ENCODE measurements at regions not wholly inside any gene's neighbourhood (a gene's known extent, or its start where the extent isn't known, plus 50 kb on each side); places are given as distances from the start of the nearest gene placed in this dataset.

DNA sequence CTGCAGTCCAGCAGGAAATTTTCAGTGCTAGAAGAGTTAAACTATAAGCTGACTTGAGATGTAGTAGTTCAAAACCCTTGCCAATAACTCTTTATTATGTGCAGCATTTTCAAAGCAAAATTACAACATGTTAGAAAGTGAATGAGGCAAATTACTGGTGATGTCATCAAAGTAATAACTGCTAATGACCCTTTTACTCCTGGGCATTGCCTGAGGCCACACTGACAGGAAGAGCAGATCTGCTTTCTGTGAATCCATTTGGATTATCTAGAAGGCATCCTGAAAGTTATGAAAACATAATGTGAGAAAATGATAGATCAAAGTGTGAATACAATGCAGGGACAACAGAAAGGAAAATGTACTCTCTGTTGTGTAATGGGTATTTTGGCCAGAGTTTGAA is 139.6 kb upstream of the TRIB2 start:
- Histone ChIP-seq H3K36me3 (ENCODE audit: insufficient read depth, insufficient read length, low read length) (no peaks in the 10 kb centered on the region), H3K27me3 (ENCODE audit: insufficient read depth, insufficient read length) (no peaks in the 10 kb centered on the region), H3K9me3 (ENCODE audit: insufficient read depth, low read length) (no peaks in the 10 kb centered on the region), H3K9ac (ENCODE audit: insufficient read length, low read depth) (no peak overlapping the region), H3K4me3 (ENCODE audit: insufficient read length, low read depth) (no peak overlapping the region), H3K4me1 (ENCODE audit: insufficient read depth, insufficient read length) (no peaks in the 10 kb centered on the region)
- DNase-seq (ENCODE audit: low read depth, low spot score): no peak
- TF ChIP-seq SUZ12 (IDR thresholded peaks at IDR 0.05; ENCODE audit: extremely low read depth, insufficient read depth, insufficient read length) (no peak), ZNF274 (IDR thresholded peaks at IDR 0.05; ENCODE audit: low read depth, low read length) (no peak), YY1 (IDR thresholded peaks at IDR 0.05; ENCODE audit: insufficient read depth, insufficient read length) (no peak)

DNA sequence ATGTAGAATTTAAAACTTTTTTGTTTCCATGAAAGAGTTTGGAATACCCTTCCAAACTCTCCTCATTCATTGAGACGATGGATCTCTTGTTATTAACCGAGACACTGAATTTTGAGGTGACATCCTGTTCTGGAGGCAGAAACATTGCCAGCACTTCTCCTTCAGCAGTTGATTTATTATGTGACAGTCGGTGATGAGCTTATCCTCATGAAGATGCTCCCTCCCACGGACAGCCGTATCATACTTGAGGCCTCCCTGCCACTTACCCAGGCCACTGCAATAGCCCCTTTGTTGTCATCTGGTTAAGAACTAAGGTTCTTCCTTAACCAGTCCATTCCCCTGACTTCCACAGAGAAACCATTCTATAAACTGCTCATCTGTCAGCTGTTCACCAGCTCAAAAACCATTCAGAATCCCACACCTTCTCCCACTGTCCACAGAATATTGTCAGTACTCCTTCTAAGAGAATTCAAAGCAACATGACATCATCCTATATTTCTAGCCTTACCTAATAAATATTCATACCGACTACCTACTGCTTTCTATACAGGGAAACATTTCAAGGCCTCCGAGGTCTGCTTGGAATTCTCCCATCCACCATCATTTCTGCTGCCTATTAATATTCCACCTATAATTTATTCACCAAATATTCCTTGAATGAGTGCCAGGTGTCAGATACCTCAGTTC is 139.0 kb upstream of the TRIB2 start:
- TF ChIP-seq ZNF274 (IDR thresholded peaks at IDR 0.05; ENCODE audit: low read depth, low read length): no peak
- TF ChIP-seq SUZ12 (IDR thresholded peaks at IDR 0.05; ENCODE audit: extremely low read depth, insufficient read depth, insufficient read length): no peak
- TF ChIP-seq YY1 (IDR thresholded peaks at IDR 0.05; ENCODE audit: insufficient read depth, insufficient read length): no peak
- Histone ChIP-seq H3K27me3 (ENCODE audit: insufficient read depth, insufficient read length) (no peaks in the 10 kb centered on the region), H3K36me3 (ENCODE audit: insufficient read depth, insufficient read length, low read length) (no peaks in the 10 kb centered on the region), H3K9ac (ENCODE audit: insufficient read length, low read depth) (no peak overlapping the region), H3K9me3 (ENCODE audit: insufficient read depth, low read length) (no peaks in the 10 kb centered on the region), H3K4me3 (ENCODE audit: insufficient read length, low read depth) (no peak overlapping the region), H3K4me1 (ENCODE audit: insufficient read depth, insufficient read length) (no peaks in the 10 kb centered on the region)
- no peak for DNase-seq (ENCODE audit: low read depth, low spot score)

DNA sequence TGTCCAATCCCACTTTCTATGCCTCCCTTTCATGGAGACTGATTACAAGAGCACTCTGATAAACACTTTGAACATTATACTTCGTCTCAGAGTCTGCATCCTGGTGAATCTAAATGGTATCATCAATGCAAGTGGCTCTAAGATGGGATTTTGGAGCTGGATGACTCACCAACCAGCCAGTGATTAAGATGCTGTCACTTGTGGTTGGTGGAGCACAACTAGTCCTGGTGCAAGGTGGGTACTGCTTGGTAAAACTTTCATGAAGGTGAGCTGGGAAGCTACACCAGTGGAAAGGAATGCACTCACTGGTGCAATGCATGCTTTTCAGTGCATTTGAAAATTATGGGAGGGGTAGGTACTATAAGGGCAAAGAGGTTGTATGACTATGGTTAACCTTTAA is 137.7 kb upstream of the TRIB2 start:
- Histone ChIP-seq H3K4me1 (ENCODE audit: insufficient read depth, insufficient read length) (no peaks in the 10 kb centered on the region), H3K9ac (ENCODE audit: insufficient read length, low read depth) (no peak overlapping the region), H3K27me3 (ENCODE audit: insufficient read depth, insufficient read length) (no peaks in the 10 kb centered on the region), H3K36me3 (ENCODE audit: insufficient read depth, insufficient read length, low read length) (no peaks in the 10 kb centered on the region), H3K9me3 (ENCODE audit: insufficient read depth, low read length) (no peaks in the 10 kb centered on the region), H3K4me3 (ENCODE audit: insufficient read length, low read depth) (no peak overlapping the region)
- no peak for TF ChIP-seq SUZ12 (IDR thresholded peaks at IDR 0.05; ENCODE audit: extremely low read depth, insufficient read depth, insufficient read length)
- no peak for TF ChIP-seq YY1 (IDR thresholded peaks at IDR 0.05; ENCODE audit: insufficient read depth, insufficient read length)
- no peak for TF ChIP-seq ZNF274 (IDR thresholded peaks at IDR 0.05; ENCODE audit: low read depth, low read length)
- no peak for DNase-seq (ENCODE audit: low read depth, low spot score)

DNA sequence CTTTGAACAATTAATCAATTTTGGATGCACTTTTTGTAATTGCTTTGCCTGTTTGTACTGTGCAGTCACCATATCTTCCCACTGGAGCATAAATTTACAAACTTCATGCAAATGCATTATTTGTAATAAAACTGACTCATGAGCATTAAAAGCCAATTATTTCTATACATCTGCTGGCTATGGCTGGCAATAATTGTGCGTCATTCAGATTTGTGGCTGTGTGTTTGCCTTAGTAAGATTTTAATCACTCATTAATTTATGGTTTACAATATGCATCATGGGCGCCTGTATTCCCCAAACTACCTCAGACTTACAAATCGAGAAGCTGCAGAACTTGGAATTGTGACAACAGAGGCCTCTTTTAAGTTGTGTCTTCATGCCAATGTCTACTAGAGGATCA is 132.4 kb upstream of the TRIB2 start:
- Histone ChIP-seq H3K4me1 (ENCODE audit: insufficient read depth, insufficient read length) (no peaks in the 10 kb centered on the region), H3K27me3 (ENCODE audit: insufficient read depth, insufficient read length) (no peaks in the 10 kb centered on the region), H3K9ac (ENCODE audit: insufficient read length, low read depth) (no peak overlapping the region), H3K9me3 (ENCODE audit: insufficient read depth, low read length) (no peaks in the 10 kb centered on the region), H3K4me3 (ENCODE audit: insufficient read length, low read depth) (no peak overlapping the region), H3K36me3 (ENCODE audit: insufficient read depth, insufficient read length, low read length) (no peaks in the 10 kb centered on the region)
- DNase-seq (ENCODE audit: low read depth, low spot score): no peak
- TF ChIP-seq ZNF274 (IDR thresholded peaks at IDR 0.05; ENCODE audit: low read depth, low read length): no peak
- TF ChIP-seq SUZ12 (IDR thresholded peaks at IDR 0.05; ENCODE audit: extremely low read depth, insufficient read depth, insufficient read length): no peak
- no peak for TF ChIP-seq YY1 (IDR thresholded peaks at IDR 0.05; ENCODE audit: insufficient read depth, insufficient read length)

DNA sequence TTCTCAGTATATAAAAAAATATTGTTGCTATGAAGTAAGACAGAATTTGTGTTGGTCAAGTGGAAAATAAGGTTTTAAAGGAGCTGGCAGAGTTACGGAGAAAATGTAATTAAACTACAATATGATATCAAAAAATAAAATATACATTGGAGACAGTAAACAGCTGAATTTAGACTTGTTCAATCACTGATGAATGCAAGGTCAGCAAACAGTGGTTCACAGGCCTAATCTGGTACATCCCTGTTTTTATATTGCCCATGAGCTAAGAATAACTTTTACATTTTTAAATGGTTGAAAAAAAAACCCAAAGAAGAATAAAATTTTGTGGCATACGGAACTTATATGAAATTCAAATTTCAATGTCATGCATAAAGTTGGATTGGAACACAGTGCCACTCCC is 131.0 kb upstream of the TRIB2 start:
- H3K27me3 ChIP-seq (ENCODE audit: insufficient read depth, insufficient read length): no peaks in the 10 kb centered on the region
- H3K36me3 ChIP-seq (ENCODE audit: insufficient read depth, insufficient read length, low read length): no peaks in the 10 kb centered on the region
- no peak for DNase-seq (ENCODE audit: low read depth, low spot score)
- H3K4me1 ChIP-seq (ENCODE audit: insufficient read depth, insufficient read length): no peaks in the 10 kb centered on the region
- TF ChIP-seq SUZ12 (IDR thresholded peaks at IDR 0.05; ENCODE audit: extremely low read depth, insufficient read depth, insufficient read length) (no peak), ZNF274 (IDR thresholded peaks at IDR 0.05; ENCODE audit: low read depth, low read length) (no peak), YY1 (IDR thresholded peaks at IDR 0.05; ENCODE audit: insufficient read depth, insufficient read length) (no peak)
- no peaks in the 10 kb centered on the region for H3K9me3 ChIP-seq (ENCODE audit: insufficient read depth, low read length)
- H3K9ac ChIP-seq (ENCODE audit: insufficient read length, low read depth): no peak overlapping the region
- H3K4me3 ChIP-seq (ENCODE audit: insufficient read length, low read depth): no peak overlapping the region

DNA sequence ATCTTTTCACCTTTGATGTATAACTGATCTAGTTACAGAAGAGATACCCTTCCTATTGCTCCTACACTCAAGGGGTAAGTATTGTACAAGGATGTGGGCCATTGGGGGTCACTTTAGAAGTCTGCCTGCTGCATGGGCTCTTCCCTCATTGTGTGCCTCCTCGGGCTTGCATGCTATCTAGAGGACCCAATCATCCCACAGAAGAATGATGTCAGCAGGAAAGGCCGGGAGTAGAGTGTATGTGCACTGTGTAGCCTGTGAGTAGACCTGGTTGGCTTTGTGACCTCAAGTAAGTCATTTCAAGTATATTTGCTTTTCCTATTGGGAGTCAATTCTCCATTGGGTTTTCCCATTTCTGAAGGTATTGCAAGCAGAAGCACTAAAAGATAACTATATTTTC is 129.5 kb upstream of the TRIB2 start:
- no peak for DNase-seq (ENCODE audit: low read depth, low spot score)
- Histone ChIP-seq H3K9ac (ENCODE audit: insufficient read length, low read depth) (no peak overlapping the region), H3K4me1 (ENCODE audit: insufficient read depth, insufficient read length) (no peaks in the 10 kb centered on the region), H3K36me3 (ENCODE audit: insufficient read depth, insufficient read length, low read length) (no peaks in the 10 kb centered on the region), H3K4me3 (ENCODE audit: insufficient read length, low read depth) (no peak overlapping the region), H3K9me3 (ENCODE audit: insufficient read depth, low read length) (no peaks in the 10 kb centered on the region; the same call in 1 of the 2 replicates), H3K27me3 (ENCODE audit: insufficient read depth, insufficient read length) (no peaks in the 10 kb centered on the region)
- TF ChIP-seq SUZ12 (IDR thresholded peaks at IDR 0.05; ENCODE audit: extremely low read depth, insufficient read depth, insufficient read length): no peak
- no peak for TF ChIP-seq YY1 (IDR thresholded peaks at IDR 0.05; ENCODE audit: insufficient read depth, insufficient read length)
- TF ChIP-seq ZNF274 (IDR thresholded peaks at IDR 0.05; ENCODE audit: low read depth, low read length): no peak

DNA sequence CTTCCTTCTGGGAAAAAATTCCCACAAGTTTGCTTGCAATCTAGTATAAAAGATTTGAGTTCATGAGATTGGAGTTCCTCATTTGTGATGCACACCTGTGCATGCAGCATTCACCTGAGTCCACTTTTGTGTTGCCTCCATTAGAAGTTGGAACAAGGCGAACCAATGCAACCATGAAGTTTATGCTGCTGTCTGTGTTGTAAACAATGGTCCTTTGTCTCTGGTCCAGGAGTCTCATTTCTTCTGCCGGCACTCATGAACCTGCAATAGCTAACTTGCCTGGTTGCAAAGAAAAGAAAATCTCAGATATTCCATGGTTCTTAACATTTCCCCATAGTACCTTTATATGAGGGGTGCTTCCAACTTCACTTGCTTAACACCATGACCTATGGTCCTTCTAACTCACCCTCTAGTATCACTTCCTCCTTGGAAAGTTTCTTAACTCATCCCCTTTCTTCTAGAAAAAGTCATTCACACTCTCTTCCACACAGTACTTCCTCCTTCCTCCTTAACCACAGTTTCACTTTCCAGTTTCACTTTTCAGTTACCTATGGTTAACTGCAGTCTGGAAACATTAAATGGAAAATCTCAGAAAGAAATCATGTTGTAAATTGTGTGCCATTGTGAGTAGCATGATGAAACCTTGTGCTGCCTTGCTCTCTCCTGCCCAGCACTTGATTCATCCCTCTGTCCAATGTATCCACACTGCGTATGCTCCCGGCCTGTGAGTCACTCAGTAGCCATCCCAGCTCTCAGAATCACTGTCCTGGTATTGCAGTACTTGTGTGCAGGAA is 128.8 kb upstream of the TRIB2 start:
- TF ChIP-seq YY1 (IDR thresholded peaks at IDR 0.05; ENCODE audit: insufficient read depth, insufficient read length) (no peak), ZNF274 (IDR thresholded peaks at IDR 0.05; ENCODE audit: low read depth, low read length) (no peak), SUZ12 (IDR thresholded peaks at IDR 0.05; ENCODE audit: extremely low read depth, insufficient read depth, insufficient read length) (no peak)
- Histone ChIP-seq H3K4me3 (ENCODE audit: insufficient read length, low read depth) (no peak overlapping the region), H3K27me3 (ENCODE audit: insufficient read depth, insufficient read length) (no peaks in the 10 kb centered on the region), H3K4me1 (ENCODE audit: insufficient read depth, insufficient read length) (no peaks in the 10 kb centered on the region), H3K9me3 (ENCODE audit: insufficient read depth, low read length) (no peaks in the 10 kb centered on the region; the same call in 1 of the 2 replicates), H3K9ac (ENCODE audit: insufficient read length, low read depth) (no peak overlapping the region), H3K36me3 (ENCODE audit: insufficient read depth, insufficient read length, low read length) (no peaks in the 10 kb centered on the region)
- no peak for DNase-seq (ENCODE audit: low read depth, low spot score)
